ENCODE measurements at regions not wholly inside any gene's neighbourhood (a gene's known extent, or its start where the extent isn't known, plus 50 kb on each side); places are given as distances from the start of the nearest gene placed in this dataset.

GRCh38 chr14:89012282-89013097 lies 188.0 kb downstream of the TTC8 start:
- intact Hi-C loops (cut with DNase I, micrococcal nuclease): no loop called here
- DNase-seq (peak in 1 of 2 donors; percentile 19), ATAC-seq (peak; percentile 77)

GRCh38 chr14:89013098-89013504 lies 188.7 kb downstream of the TTC8 start:
- intact Hi-C loops (cut with DNase I, micrococcal nuclease): no loop called here
- peak; percentile 73 to 80 for DNase-seq
- ATAC-seq: peak; percentile 87

GRCh38 chr14:89013698-89014568 lies 189.5 kb downstream of the TTC8 start:
- DNase-seq (no peak), ATAC-seq (no peak)
- intact Hi-C loops (cut with DNase I, micrococcal nuclease): no loop called here

GRCh38 chr14:89014569-89014850 lies 190.1 kb downstream of the TTC8 start:
- no peak for DNase-seq
- ATAC-seq: no peak
- intact Hi-C loops (cut with DNase I, micrococcal nuclease): no loop called here

- no peak for ATAC-seq
- DNase-seq: no peak
- intact Hi-C loops (cut with DNase I, micrococcal nuclease): no loop called here
Measured at GRCh38 chr14:89015016-89015415, 190.6 kb downstream of the TTC8 start.

- intact Hi-C loops (cut with DNase I, micrococcal nuclease): no loop called here
- no peak for ATAC-seq
- DNase-seq: no peak
Measured at GRCh38 chr14:89017417-89017816, 193.0 kb downstream of the TTC8 start.

GRCh38 chr14:89022274-89022673 lies 197.8 kb downstream of the TTC8 start:
- ATAC-seq (no peak), DNase-seq (no peak)
- intact Hi-C loops (cut with DNase I, micrococcal nuclease): no loop called here

GRCh38 chr14:89024691-89025090 lies 200.2 kb downstream of the TTC8 start:
- DNase-seq (no peak), ATAC-seq (no peak)
- intact Hi-C loops (cut with DNase I, micrococcal nuclease): loop anchor here in 1 of 2 donors (5.0 kb wide), 1 partner anchor 888 kb away; no protein-coding TSS in a partner anchor

GRCh38 chr14:89025561-89026236 lies 201.2 kb downstream of the TTC8 start:
- DNase-seq: no peak
- ATAC-seq: no peak
- intact Hi-C loops (cut with DNase I, micrococcal nuclease): loop anchor here in 1 of 2 donors (5.0 kb wide), 1 partner anchor 887 kb away; no protein-coding TSS in a partner anchor

GRCh38 chr14:89027097-89027740 lies 202.8 kb downstream of the TTC8 start:
- DNase-seq (peak; percentile 33 to 59), ATAC-seq (peak; percentile 92)
- intact Hi-C loops (cut with DNase I, micrococcal nuclease): loop anchor here in 1 of 2 donors (5.0 kb wide), 1 partner anchor 885 kb away; no protein-coding TSS in a partner anchor

GRCh38 chr14:89028462-89029134 lies 204.1 kb downstream of the TTC8 start:
- no peak for DNase-seq
- ATAC-seq: no peak
- intact Hi-C loops (cut with DNase I, micrococcal nuclease): loop anchor here in 1 of 2 donors (5.0 kb wide), 1 partner anchor 884 kb away; no protein-coding TSS in a partner anchor

GRCh38 chr14:89029961-89030694 lies 205.7 kb downstream of the TTC8 start:
- ATAC-seq (no peak), DNase-seq (no peak)
- intact Hi-C loops (cut with DNase I, micrococcal nuclease): loop anchor here (5.0 to 10.0 kb wide), 3 partner anchors 405 to 885 kb away; no protein-coding TSS in a partner anchor

- intact Hi-C loops (cut with DNase I, micrococcal nuclease): loop anchor here (10.0 kb wide), 2 partner anchors 404 to 884 kb away; no protein-coding TSS in a partner anchor
- ATAC-seq: no peak
- DNase-seq: no peak
Measured at GRCh38 chr14:89030921-89031320, 206.5 kb downstream of the TTC8 start.

GRCh38 chr14:89032086-89032649 lies 207.7 kb downstream of the TTC8 start:
- intact Hi-C loops (cut with DNase I, micrococcal nuclease): loop anchor here (10.0 kb wide), 2 partner anchors 403 to 883 kb away; no protein-coding TSS in a partner anchor
- ATAC-seq (no peak), DNase-seq (no peak)

- DNase-seq (no peak), ATAC-seq (no peak)
- intact Hi-C loops (cut with DNase I, micrococcal nuclease): loop anchor here (10.0 kb wide), 2 partner anchors 401 to 881 kb away; no protein-coding TSS in a partner anchor
Measured at GRCh38 chr14:89033756-89034155, 209.3 kb downstream of the TTC8 start.

GRCh38 chr14:89036371-89036770 lies 211.9 kb downstream of the TTC8 start:
- DNase-seq (no peak), ATAC-seq (no peak)
- intact Hi-C loops (cut with DNase I, micrococcal nuclease): loop anchor here (10.0 kb wide), 2 partner anchors 398 to 878 kb away; no protein-coding TSS in a partner anchor

GRCh38 chr14:89037065-89037464 lies 212.6 kb downstream of the TTC8 start:
- ATAC-seq: no peak
- DNase-seq: no peak
- intact Hi-C loops (cut with DNase I, micrococcal nuclease): loop anchor here (10.0 kb wide), 2 partner anchors 398 to 878 kb away; no protein-coding TSS in a partner anchor

Measured in left colon (tissue), 2 donors.